Activated T-helper 17 cell treated with anti-CD3 and anti-CD28 coated beads, Interleukin-2, amount 50 U/mL, for 72 hours (primary cell): ENCODE measurements at regions not wholly inside any gene's neighbourhood (a gene's known extent, or its start where the extent isn't known, plus 50 kb on each side); places are given as distances from the start of the nearest gene placed in this dataset.

Experiments
- ATAC-seq: fragments of 150-1000 bp; cut with Tn5 transposase; replicated peaks from 2 replicates; pipeline ENCODE4 v1.10.0; 2021; ENCODE audit warnings: mild to moderate bottlenecking, moderate library complexity
- H3K27ac Mint-ChIP-seq: one replicate; pipeline ENCODE4 v1.8.0; 2022; ENCODE audit warnings: mixed read lengths
- H3K27me3 Mint-ChIP-seq: one replicate; pipeline ENCODE4 v1.8.0; 2022; ENCODE audit warnings: mixed read lengths
- H3K36me3 Mint-ChIP-seq: one replicate; pipeline ENCODE4 v1.8.0; 2022; ENCODE audit warnings: low read depth, mild to moderate bottlenecking, mixed read lengths
- H3K4me1 Mint-ChIP-seq: one replicate; pipeline ENCODE4 v1.8.0; 2022; ENCODE audit warnings: mixed read lengths
- H3K4me3 Mint-ChIP-seq: one replicate; pipeline ENCODE4 v1.8.0; 2022; ENCODE audit warnings: mild to moderate bottlenecking, mixed read lengths
- H3K9me3 Mint-ChIP-seq: one replicate; pipeline ENCODE4 v1.8.0; 2022; ENCODE audit warnings: mixed read lengths

GRCh38 chr16:60902114-60902513, 1134.1 kb downstream of the CDH8 start:
- no peak for ATAC-seq
- H3K4me1 Mint-ChIP-seq, result no peaks in the 10 kb centered on the region
- no peak overlapping the region for H3K27ac Mint-ChIP-seq
- H3K36me3 Mint-ChIP-seq, result no peaks in the 10 kb centered on the region
- H3K27me3 Mint-ChIP-seq, result no peaks in the 10 kb centered on the region
- H3K9me3 Mint-ChIP-seq, result peaks cover 16% of the 10 kb centered on the region
- H3K4me3 Mint-ChIP-seq, result no peak overlapping the region

- Mint-ChIP-seq H3K36me3 (no peaks in the 10 kb centered on the region), H3K9me3 (peaks cover 16% of the 10 kb centered on the region), H3K4me1 (no peaks in the 10 kb centered on the region), H3K4me3 (no peak overlapping the region), H3K27me3 (no peaks in the 10 kb centered on the region), H3K27ac (no peak overlapping the region)
- ATAC-seq, result no peak
Observed at GRCh38 chr16:60882816-60883215, 1153.4 kb downstream of the CDH8 start.

- Mint-ChIP-seq H3K4me1 (no peaks in the 10 kb centered on the region), H3K27ac (no peak overlapping the region), H3K4me3 (no peak overlapping the region), H3K27me3 (no peaks in the 10 kb centered on the region), H3K9me3 (peaks cover 12% of the 10 kb centered on the region), H3K36me3 (no peaks in the 10 kb centered on the region)
- no peak for ATAC-seq
Observed at GRCh38 chr16:60852635-60853034, 1183.6 kb downstream of the CDH8 start.

GRCh38 chr16:60821661-60822060, 1214.6 kb downstream of the CDH8 start:
- H3K9me3 Mint-ChIP-seq, result peaks cover 22% of the 10 kb centered on the region
- H3K4me3 Mint-ChIP-seq, result no peak overlapping the region
- no peak for ATAC-seq
- no peaks in the 10 kb centered on the region for H3K36me3 Mint-ChIP-seq
- no peaks in the 10 kb centered on the region for H3K27me3 Mint-ChIP-seq
- no peaks in the 10 kb centered on the region for H3K4me1 Mint-ChIP-seq
- no peak overlapping the region for H3K27ac Mint-ChIP-seq

GRCh38 chr16:60820361-60820760, 1215.9 kb downstream of the CDH8 start:
- Mint-ChIP-seq H3K27me3 (no peaks in the 10 kb centered on the region), H3K9me3 (peaks cover 30% of the 10 kb centered on the region), H3K36me3 (no peaks in the 10 kb centered on the region), H3K4me1 (no peaks in the 10 kb centered on the region), H3K27ac (no peak overlapping the region), H3K4me3 (no peak overlapping the region)
- no peak for ATAC-seq

- peaks cover 25% of the 10 kb centered on the region for H3K9me3 Mint-ChIP-seq
- H3K27me3 Mint-ChIP-seq, result no peaks in the 10 kb centered on the region
- H3K4me3 Mint-ChIP-seq, result no peak overlapping the region
- no peaks in the 10 kb centered on the region for H3K4me1 Mint-ChIP-seq
- no peaks in the 10 kb centered on the region for H3K36me3 Mint-ChIP-seq
- H3K27ac Mint-ChIP-seq, result no peak overlapping the region
- ATAC-seq, result no peak
Observed at GRCh38 chr16:60818465-60818864, 1217.8 kb downstream of the CDH8 start.

GRCh38 chr16:60816461-60816860, 1219.8 kb downstream of the CDH8 start:
- no peak for ATAC-seq
- Mint-ChIP-seq H3K4me1 (no peaks in the 10 kb centered on the region), H3K27ac (no peak overlapping the region), H3K27me3 (no peaks in the 10 kb centered on the region), H3K9me3 (peaks cover 24% of the 10 kb centered on the region), H3K36me3 (no peaks in the 10 kb centered on the region), H3K4me3 (no peak overlapping the region)

GRCh38 chr16:60815865-60816264, 1220.4 kb downstream of the CDH8 start:
- no peaks in the 10 kb centered on the region for H3K36me3 Mint-ChIP-seq
- H3K4me1 Mint-ChIP-seq, result no peaks in the 10 kb centered on the region
- ATAC-seq, result no peak
- peaks cover 21% of the 10 kb centered on the region for H3K9me3 Mint-ChIP-seq
- H3K27me3 Mint-ChIP-seq, result no peaks in the 10 kb centered on the region
- no peak overlapping the region for H3K4me3 Mint-ChIP-seq
- H3K27ac Mint-ChIP-seq, result no peak overlapping the region

- H3K27me3 Mint-ChIP-seq, result no peaks in the 10 kb centered on the region
- no peaks in the 10 kb centered on the region for H3K36me3 Mint-ChIP-seq
- ATAC-seq, result no peak
- peaks cover 22% of the 10 kb centered on the region for H3K9me3 Mint-ChIP-seq
- no peak overlapping the region for H3K27ac Mint-ChIP-seq
- no peak overlapping the region for H3K4me3 Mint-ChIP-seq
- no peaks in the 10 kb centered on the region for H3K4me1 Mint-ChIP-seq
Observed at GRCh38 chr16:60815033-60815432, 1221.2 kb downstream of the CDH8 start.

GRCh38 chr16:60811657-60812056, 1224.6 kb downstream of the CDH8 start:
- Mint-ChIP-seq H3K9me3 (peaks cover 20% of the 10 kb centered on the region), H3K27me3 (no peaks in the 10 kb centered on the region), H3K4me1 (no peaks in the 10 kb centered on the region), H3K4me3 (no peak overlapping the region), H3K36me3 (no peaks in the 10 kb centered on the region), H3K27ac (no peak overlapping the region)
- no peak for ATAC-seq

- ATAC-seq, result no peak
- H3K4me1 Mint-ChIP-seq, result no peaks in the 10 kb centered on the region
- no peaks in the 10 kb centered on the region for H3K36me3 Mint-ChIP-seq
- no peak overlapping the region for H3K4me3 Mint-ChIP-seq
- H3K9me3 Mint-ChIP-seq, result peaks cover 19% of the 10 kb centered on the region
- no peak overlapping the region for H3K27ac Mint-ChIP-seq
- no peaks in the 10 kb centered on the region for H3K27me3 Mint-ChIP-seq
Observed at GRCh38 chr16:60811051-60811608, 1225.1 kb downstream of the CDH8 start.

GRCh38 chr16:60810250-60810649, 1226.0 kb downstream of the CDH8 start:
- no peaks in the 10 kb centered on the region for H3K27me3 Mint-ChIP-seq
- no peak overlapping the region for H3K27ac Mint-ChIP-seq
- peaks cover 15% of the 10 kb centered on the region for H3K9me3 Mint-ChIP-seq
- no peaks in the 10 kb centered on the region for H3K36me3 Mint-ChIP-seq
- no peaks in the 10 kb centered on the region for H3K4me1 Mint-ChIP-seq
- ATAC-seq, result no peak
- no peak overlapping the region for H3K4me3 Mint-ChIP-seq

GRCh38 chr16:60792437-60792836, 1243.8 kb downstream of the CDH8 start:
- Mint-ChIP-seq H3K27me3 (no peaks in the 10 kb centered on the region), H3K9me3 (peaks cover 13% of the 10 kb centered on the region), H3K27ac (no peak overlapping the region), H3K36me3 (no peaks in the 10 kb centered on the region), H3K4me1 (no peaks in the 10 kb centered on the region), H3K4me3 (no peak overlapping the region)
- ATAC-seq, result no peak

GRCh38 chr16:60788631-60789030, 1247.6 kb downstream of the CDH8 start:
- no peaks in the 10 kb centered on the region for H3K4me1 Mint-ChIP-seq
- no peaks in the 10 kb centered on the region for H3K27me3 Mint-ChIP-seq
- H3K4me3 Mint-ChIP-seq, result no peak overlapping the region
- H3K36me3 Mint-ChIP-seq, result no peaks in the 10 kb centered on the region
- no peak overlapping the region for H3K27ac Mint-ChIP-seq
- no peak for ATAC-seq
- H3K9me3 Mint-ChIP-seq, result peaks cover 5% of the 10 kb centered on the region

- no peaks in the 10 kb centered on the region for H3K4me1 Mint-ChIP-seq
- H3K27ac Mint-ChIP-seq, result no peak overlapping the region
- no peak overlapping the region for H3K4me3 Mint-ChIP-seq
- H3K9me3 Mint-ChIP-seq, result peaks cover 29% of the 10 kb centered on the region
- no peaks in the 10 kb centered on the region for H3K27me3 Mint-ChIP-seq
- no peaks in the 10 kb centered on the region for H3K36me3 Mint-ChIP-seq
- no peak for ATAC-seq
Observed at GRCh38 chr16:60776281-60776680, 1260.0 kb downstream of the CDH8 start.

- ATAC-seq, result no peak
- no peaks in the 10 kb centered on the region for H3K27me3 Mint-ChIP-seq
- no peaks in the 10 kb centered on the region for H3K4me1 Mint-ChIP-seq
- H3K36me3 Mint-ChIP-seq, result no peaks in the 10 kb centered on the region
- H3K9me3 Mint-ChIP-seq, result peaks cover 28% of the 10 kb centered on the region
- no peak overlapping the region for H3K27ac Mint-ChIP-seq
- H3K4me3 Mint-ChIP-seq, result no peak overlapping the region
Observed at GRCh38 chr16:60771138-60771537, 1265.1 kb downstream of the CDH8 start.
